GM15510 (cell line): ENCODE measurements at regions not wholly inside any gene's neighbourhood (a gene's known extent, or its start where the extent isn't known, plus 50 kb on each side); places are given as distances from the start of the nearest gene placed in this dataset.

Experiments used
- POLR2A ChIP-seq: IDR thresholded peaks from 3 replicates; pipeline ENCODE4 v1.6.1; 2011; ENCODE audit warnings: borderline replicate concordance; ENCODE audit not compliant: insufficient read length; ENCODE audit errors: extremely low read depth

GRCh38 chr22:48637231-48637630 is 1190.4 kb downstream of the BRD1 start:
- no peak for TF ChIP-seq POLR2A

GRCh38 chr22:48636746-48637145 is 1190.9 kb downstream of the BRD1 start:
- no peak for TF ChIP-seq POLR2A

GRCh38 chr22:48635816-48636215 is 1191.9 kb downstream of the BRD1 start:
- TF ChIP-seq POLR2A, result no peak

GRCh38 chr22:48635031-48635430 is 1192.6 kb downstream of the BRD1 start:
- no peak for TF ChIP-seq POLR2A

- TF ChIP-seq POLR2A, result no peak
Observed at GRCh38 chr22:48633996-48634836, 1193.5 kb downstream of the BRD1 start.

GRCh38 chr22:48632646-48633246 is 1194.9 kb downstream of the BRD1 start:
- no peak for TF ChIP-seq POLR2A

- no peak for TF ChIP-seq POLR2A
Observed at GRCh38 chr22:48631288-48631863, 1196.3 kb downstream of the BRD1 start.

GRCh38 chr22:48630848-48631247 is 1196.8 kb downstream of the BRD1 start:
- TF ChIP-seq POLR2A, result no peak

- no peak for TF ChIP-seq POLR2A
Observed at GRCh38 chr22:48630433-48630754, 1197.3 kb downstream of the BRD1 start.

- no peak for TF ChIP-seq POLR2A
Observed at GRCh38 chr22:48629631-48630432, 1197.8 kb downstream of the BRD1 start.

GRCh38 chr22:48628891-48629543 is 1198.7 kb downstream of the BRD1 start:
- no peak for TF ChIP-seq POLR2A

- no peak for TF ChIP-seq POLR2A
Observed at GRCh38 chr22:48627966-48628365, 1199.7 kb downstream of the BRD1 start.

GRCh38 chr22:48627203-48627602 is 1200.5 kb downstream of the BRD1 start:
- no peak for TF ChIP-seq POLR2A

- no peak for TF ChIP-seq POLR2A
Observed at GRCh38 chr22:48624401-48624800, 1203.3 kb downstream of the BRD1 start.
